ENCODE measurements at regions not wholly inside any gene's neighbourhood (a gene's known extent, or its start where the extent isn't known, plus 50 kb on each side); places are given as distances from the start of the nearest gene placed in this dataset.

- TF ChIP-seq REST (IDR thresholded peaks at IDR 0.05; ENCODE audit: low read depth), result no peak
- no peak for TF ChIP-seq SRF (IDR thresholded peaks at IDR 0.05; ENCODE audit: low read depth)
Observed at GRCh38 chr5:105409695-105410094, 1847.1 kb upstream of the NUDT12 start (continued).

- H3K9me2 ChIP-seq (ENCODE audit: insufficient read depth), result no peaks in the 10 kb centered on the region
- ATAC-seq, result no peak
- CTCF ChIA-PET, result no interaction called here
Observed at GRCh38 chr5:105407200-105407599, 1844.6 kb upstream of the NUDT12 start.

More at GRCh38 chr5:105407200-105407599, 1844.6 kb upstream of the NUDT12 start:
- BruUV-seq (replicated peaks), result no TSS peak
- no peak overlapping the region for H3K27ac ChIP-seq (ENCODE audit: low read depth, low read length)
- H3K9ac ChIP-seq (ENCODE audit: low read length), result no peak overlapping the region
- no peak overlapping the region for H2AFZ ChIP-seq (ENCODE audit: low read depth, low read length, poor library complexity, severe bottlenecking)
- H3K4me3 ChIP-seq (replicated peaks in 1 of 2; ENCODE audit: low read depth in 1 of 2, low read length in 2 of 2), result no peak overlapping the region
- H3K79me2 ChIP-seq (ENCODE audit: insufficient read depth, low read length), result no peaks in the 10 kb centered on the region
- no peaks in the 10 kb centered on the region for H3K4me1 ChIP-seq (ENCODE audit: control insufficient read depth in 1 of 2, insufficient read depth in 2 of 2, low read length in 2 of 2)
- no peaks in the 10 kb centered on the region for H4K20me1 ChIP-seq (ENCODE audit: insufficient read depth)
- no peaks in the 10 kb centered on the region for H3K9me3 ChIP-seq (ENCODE audit: control insufficient read depth in 1 of 2, insufficient read depth in 1 of 2, low read depth in 1 of 2, low read length in 2 of 2)
- H3K27me3 ChIP-seq (ENCODE audit: insufficient read depth, low read length), result no peaks in the 10 kb centered on the region
- ChIA-PET RAD21 (ENCODE audit: low non-redundant PET in 1 of 2, low total read pairs in 2 of 2, uncharacterized antibody in 2 of 2, unreplicated experiment in 2 of 2) (no interaction called here), POLR2A (interaction anchor here (1.7 kb wide), 1 partner anchor 15 kb away, joined by 5 read pairs; no protein-coding TSS in a partner anchor)
- no peak overlapping the region for H3K4me2 ChIP-seq (ENCODE audit: low read length)
- no peaks in the 10 kb centered on the region for H3K36me3 ChIP-seq (ENCODE audit: control insufficient read depth in 1 of 2, insufficient read depth in 2 of 2, low read length in 2 of 2)
- intact Hi-C loops (cut with micrococcal nuclease), result no loop called here
- no peak for DNase-seq (ENCODE audit: low read depth, low spot score)
- TF ChIP-seq SRF (IDR thresholded peaks at IDR 0.05; ENCODE audit: low read depth) (no peak), FOSL1 (IDR thresholded peaks at IDR 0.05; ENCODE audit: low read depth) (no peak), SP1 (IDR thresholded peaks at IDR 0.05; ENCODE audit: low read depth) (no peak), ZFX (IDR thresholded peaks at IDR 0.05) (no peak), CEBPB (IDR thresholded peaks at IDR 0.05; ENCODE audit: low read depth) (no peak), EGR1 (IDR thresholded peaks at IDR 0.05; ENCODE audit: low read depth) (no peak), CBX3 (IDR thresholded peaks at IDR 0.05; ENCODE audit: low read depth) (no peak), ZNF274 (IDR thresholded peaks at IDR 0.05; ENCODE audit: low read depth, low read length) (no peak), ATF3 (IDR thresholded peaks at IDR 0.05) (no peak)

Measured in HCT116 (cell line).